HG02678 (cell line): ENCODE measurements at regions not wholly inside any gene's neighbourhood (a gene's known extent, or its start where the extent isn't known, plus 50 kb on each side); places are given as distances from the start of the nearest gene placed in this dataset.

Experiments used
- ATAC-seq: cut with Tn5 transposase; IDR thresholded peaks from one replicate; pipeline ENCODE4 v1.9.1; 2021; ENCODE audit warnings: mild to moderate bottlenecking, moderate library complexity; ENCODE audit not compliant: unreplicated experiment

DNA sequence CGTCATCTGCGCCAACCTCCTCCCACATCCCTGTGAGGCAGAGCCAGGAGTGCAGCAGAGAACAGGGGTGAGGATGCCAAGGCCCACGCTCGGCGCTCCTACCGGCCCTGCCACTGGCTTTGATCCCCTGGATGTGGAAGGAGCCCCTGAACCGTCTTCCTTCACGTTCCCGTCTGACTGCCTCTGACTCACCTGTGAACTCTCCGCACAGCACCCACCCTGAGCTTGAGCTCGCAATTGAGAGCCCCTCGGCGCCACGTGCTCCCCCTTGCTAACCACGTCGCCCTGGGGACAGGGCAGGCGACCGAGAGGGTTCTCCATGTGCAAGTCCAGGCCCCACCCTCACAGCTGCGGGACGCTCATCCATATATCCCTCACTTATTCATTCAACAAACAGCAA is 645.3 kb downstream of the BRD1 start:
- ATAC-seq, result no peak

DNA sequence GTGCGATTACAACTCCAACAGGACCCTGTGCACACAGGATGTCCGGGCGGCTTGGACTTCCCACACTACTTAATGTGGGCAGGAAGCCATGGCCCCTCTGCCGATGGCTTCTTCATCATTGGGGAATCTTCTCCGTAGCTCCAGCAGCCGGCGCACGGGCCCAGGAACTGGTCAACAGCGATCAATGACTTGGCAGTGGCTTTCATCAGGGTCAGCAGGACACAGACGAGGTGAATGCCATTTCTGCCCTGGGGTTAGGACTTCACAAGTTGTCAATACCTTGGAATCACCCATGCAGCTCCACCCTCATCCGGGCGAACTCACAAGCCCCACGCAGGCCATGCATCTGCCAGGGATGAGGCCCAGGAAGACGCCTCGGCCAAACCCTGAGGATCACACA is 645.7 kb downstream of the BRD1 start:
- ATAC-seq, result no peak

DNA sequence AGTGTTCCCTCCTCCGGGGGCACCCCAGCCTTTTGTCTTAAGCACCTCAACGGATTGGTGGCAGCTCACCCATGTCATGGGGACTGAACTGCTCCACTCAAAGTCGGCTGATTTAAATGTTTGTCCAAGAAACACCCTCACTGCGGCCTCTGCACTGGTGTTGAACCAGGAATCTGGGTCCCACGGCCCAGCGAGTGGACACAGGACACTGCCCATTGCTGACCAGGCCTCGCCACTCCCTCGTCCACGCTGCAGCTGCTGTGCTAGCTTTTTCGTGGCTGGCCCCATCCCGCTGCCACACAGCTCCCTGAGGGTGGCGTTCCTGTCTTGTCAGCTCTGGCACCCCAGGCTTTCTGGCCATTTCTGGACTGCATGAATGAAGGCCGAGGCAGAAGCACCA is 646.2 kb downstream of the BRD1 start:
- no peak for ATAC-seq

DNA sequence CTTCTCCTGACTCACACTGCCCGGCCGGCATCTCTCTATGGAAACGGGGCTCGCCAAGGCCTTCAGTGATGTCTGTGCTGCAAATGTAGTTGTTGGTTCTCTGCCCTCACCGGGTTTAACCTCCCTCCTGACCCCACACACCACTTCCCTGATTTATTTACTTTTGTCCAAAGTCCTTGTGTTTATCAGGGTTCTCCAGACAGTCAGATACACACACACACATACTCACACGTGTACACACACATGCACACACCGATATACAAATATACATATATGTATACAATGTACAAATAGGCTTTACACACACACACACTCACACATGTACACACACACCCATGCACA is 647.0 kb downstream of the BRD1 start:
- ATAC-seq, result no peak

DNA sequence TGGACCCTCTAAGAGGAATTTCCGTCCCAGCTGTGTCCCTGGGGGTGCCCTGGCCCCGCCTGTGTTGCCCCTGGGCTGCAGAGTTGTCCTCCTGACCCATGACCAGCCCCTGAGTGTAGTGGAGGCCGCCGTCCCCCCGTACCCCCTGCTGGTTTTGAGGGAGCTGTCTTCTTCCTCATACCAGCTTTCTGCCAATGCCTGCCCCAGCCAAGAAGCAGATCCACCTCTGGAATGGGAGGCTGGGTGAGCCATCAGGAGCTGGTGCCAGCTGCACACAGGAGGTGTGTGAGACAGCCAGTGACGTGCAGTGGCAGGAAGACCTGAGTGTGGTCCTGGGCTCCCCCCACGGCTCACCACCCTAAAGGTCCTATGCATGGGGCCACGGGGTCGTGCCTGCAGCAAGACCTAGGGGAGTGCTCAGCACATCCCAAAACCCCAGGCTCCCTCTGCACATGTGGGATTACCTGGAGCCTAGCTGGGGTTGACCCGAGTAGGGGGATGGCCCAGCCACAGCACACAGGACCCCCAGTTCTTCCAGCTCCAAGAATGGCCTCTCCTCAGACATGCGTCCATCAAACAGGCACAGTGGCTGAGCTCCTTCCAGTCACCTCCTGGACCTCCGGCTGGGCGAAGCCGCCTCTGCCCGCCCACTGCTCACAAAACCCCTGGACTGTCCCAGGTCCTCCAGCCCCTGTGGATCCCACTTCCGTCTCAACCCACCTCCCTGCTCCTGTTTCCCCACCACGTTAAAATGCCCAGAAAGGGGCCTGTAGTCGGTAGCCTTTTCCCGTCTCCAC is 647.6 kb downstream of the BRD1 start:
- ATAC-seq, result no peak

DNA sequence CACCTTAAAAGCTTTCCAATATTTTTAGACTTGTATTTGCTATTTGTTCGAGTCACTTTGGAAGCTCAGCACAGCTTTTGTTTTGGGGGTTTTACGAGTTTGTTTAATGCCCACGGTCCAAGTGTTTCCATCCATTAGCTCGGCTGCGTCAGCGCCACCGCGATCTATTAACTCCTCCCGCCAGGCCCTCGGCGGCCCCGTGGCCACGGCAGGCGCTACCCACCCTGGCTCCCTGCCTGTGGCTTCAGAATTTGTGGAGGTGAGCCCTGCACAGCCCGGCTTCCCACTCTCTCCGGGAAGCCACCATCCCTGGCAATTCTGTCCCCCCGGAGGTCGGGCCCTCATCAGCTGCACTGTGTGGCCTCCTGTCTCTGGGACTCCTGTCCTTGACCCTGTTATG is 648.5 kb downstream of the BRD1 start:
- no peak for ATAC-seq

DNA sequence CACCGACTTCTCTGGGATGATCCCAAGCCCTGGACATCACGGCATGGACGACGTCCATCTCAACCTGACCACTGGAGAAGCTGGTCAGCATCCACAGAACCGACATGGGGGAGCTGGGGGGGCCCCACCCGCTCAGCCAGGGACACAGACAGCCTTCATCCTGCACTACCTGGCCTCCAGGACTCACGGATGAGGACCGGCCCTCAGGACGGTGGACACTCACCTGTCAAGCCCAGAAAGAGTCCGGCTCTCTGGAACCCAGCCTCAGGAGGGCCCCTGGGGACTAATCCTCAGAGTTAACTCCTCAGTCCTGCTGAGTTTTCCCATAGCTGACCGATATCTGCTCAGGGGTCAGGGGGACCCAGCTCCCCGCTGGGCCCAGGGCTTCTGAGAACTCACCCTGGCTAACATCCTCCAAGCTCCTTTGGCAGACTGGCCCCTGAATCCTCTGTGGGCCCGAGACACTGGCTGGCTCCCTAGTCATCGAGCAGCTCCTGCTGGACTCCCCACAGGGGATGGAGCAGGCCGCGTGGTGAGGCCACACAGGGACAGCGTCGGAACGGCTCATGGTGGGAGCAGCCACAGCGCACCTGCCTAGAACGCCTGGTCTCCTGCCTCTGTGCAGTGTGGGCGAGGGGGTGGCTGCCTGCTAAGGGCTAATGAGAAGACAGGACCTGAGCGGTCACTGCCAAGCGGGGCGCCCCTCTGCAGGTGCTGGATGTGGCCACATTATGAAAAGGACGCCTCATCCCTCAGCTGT is 649.2 kb downstream of the BRD1 start:
- ATAC-seq, result no peak

DNA sequence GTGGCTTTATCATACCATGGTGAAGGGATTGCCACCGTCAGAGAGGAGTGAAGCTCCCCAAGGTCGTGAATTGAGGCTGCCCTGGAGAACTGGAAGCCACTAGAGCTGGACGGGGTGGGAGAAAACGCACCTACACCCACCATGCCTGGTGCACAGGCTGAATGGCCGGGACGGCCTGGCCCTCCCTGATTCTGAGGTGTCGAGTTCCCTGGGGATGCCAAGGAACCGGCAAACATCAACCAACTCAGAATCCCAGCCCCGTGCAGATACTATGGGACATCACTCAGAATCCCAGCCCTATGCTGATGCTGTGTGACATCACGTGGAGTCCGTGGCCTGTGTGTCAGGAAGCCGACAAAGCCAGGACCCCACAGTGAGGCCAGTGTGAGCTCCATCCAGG is 650.0 kb downstream of the BRD1 start:
- no peak for ATAC-seq

DNA sequence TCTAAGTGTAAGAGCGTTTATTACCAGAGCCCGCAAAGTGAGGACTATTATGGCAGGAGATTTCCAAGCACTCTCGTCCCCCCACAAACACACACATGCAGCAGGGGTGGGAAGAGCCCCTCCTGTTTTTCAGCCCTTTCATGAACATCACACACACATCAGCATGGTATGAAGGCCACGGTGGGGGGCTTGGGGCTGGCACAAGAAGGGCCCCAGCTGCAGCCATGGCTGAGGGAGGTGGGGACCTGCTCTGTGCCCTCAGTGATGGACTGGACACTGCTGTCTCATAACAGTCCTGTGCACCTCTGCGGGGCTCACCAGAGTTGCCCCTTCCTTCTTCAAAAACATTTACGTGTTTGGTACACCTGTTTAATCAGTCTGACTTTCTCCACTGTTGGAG is 650.7 kb downstream of the BRD1 start:
- no peak for ATAC-seq

DNA sequence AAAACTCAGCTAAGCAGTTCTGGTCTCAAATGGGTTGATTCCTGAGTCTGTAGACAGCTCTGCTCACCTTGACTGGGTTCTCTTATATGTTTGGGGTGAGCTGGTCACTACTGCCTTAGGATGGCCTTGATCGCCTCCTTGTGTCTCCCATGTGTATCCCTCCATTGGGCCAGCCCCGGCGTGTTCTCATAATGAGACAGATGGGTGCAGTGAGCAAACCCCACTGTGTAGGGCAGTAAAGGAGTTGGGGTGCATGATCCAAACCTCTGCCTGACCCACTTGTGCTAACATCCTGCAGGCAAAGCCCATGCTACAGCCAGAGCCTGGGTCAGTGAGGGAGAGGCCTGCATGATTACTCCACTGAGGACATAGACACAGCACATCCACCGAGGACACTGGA is 657.6 kb downstream of the BRD1 start:
- ATAC-seq, result no peak

DNA sequence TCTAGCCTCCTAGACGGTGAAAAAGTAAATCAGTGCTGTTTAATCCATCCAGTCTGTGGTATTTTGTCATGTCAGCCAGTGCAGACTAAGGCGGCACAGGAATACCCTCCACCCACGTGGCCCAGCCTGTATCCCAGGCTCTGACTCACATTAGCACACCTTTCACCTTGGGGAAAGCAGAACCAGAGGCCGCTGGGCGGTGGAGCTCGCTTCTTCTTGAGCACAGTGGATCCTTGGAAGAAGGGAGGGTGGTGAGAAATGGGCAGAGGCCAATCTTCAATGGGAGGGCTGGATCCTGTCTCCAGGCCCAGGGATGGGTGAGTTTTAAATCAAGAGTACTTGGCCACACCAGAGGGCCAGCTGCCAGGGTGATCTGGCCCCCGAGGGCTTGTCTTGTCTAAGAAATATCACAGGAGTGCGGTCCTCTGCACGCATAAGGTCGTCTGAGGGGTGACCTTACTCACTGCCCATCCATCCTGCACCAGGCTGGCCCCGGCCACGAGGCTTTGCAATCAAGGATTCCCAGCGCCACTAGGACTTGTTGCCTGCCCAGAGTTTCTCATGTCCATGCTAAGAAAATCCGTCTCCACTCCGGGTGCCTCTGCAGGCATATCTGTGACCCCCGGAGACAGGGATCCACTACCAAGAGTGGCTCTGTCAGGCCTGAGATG is 658.5 kb downstream of the BRD1 start:
- ATAC-seq, result no peak

DNA sequence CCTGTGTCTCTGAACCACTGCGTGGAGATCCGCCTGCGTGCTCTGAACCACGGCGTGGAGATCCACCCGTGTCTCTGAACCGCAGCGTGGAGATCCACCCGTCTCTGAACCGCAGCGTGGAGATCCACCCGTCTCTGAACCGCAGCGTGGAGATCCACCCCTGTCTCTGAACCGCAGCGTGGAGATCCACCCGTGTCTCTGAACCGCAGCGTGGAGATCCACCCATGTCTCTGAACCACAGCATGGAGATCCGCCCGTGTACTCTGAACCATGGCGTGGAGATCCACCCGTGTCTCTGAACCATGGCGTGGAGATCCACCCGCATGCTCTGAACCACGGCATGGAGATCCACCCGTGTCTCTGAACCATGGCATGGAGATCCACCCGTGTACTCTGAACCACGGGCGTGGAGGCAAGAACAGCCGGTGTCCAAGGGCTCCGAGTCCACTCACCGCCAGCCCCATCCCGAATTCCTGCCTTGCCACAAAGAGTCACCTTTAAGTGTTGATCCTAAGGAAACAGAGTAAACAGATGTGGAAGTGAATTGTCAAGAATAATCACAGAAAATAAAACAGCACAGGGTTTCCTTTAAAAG is 659.4 kb downstream of the BRD1 start:
- no peak for ATAC-seq

DNA sequence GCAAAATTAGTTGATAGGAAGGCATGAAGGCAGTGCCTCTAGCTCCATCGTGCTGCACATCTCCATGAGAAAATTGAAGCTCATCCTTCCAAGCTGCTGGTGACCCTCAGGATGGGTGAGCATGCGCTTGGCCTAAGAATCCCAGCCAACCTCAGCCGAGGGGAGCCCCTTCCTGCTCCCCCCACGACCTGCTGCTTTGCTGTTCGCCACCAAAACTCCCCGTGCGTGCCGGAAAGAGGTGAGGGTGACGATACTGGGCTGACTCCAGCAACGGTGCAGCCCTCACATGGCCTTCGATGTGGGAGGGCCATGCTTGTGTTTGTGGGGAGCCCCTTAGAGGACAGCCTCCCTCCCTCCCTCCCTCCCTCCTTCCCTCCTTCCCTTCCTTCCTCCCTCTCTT is 660.9 kb downstream of the BRD1 start:
- ATAC-seq, result no peak

DNA sequence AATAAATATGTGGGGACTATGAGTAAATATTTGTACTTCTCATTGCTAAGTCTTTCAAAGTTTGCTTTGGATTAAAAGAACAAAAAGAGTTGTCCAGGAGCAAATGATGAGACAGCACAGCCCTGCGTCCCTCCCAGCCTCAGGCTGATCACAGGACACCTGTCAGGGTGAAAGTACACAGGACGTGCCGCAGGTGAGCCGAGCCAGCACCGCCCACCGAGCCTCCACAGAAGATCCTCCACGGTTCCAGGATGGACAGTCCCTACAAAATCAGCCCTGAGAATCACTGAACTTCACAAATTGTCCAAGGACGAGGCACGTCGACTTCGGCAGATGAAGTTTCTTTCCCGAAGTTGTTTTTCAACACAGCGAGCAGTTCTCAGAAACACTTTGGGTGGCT is 661.5 kb downstream of the BRD1 start:
- ATAC-seq, result no peak

DNA sequence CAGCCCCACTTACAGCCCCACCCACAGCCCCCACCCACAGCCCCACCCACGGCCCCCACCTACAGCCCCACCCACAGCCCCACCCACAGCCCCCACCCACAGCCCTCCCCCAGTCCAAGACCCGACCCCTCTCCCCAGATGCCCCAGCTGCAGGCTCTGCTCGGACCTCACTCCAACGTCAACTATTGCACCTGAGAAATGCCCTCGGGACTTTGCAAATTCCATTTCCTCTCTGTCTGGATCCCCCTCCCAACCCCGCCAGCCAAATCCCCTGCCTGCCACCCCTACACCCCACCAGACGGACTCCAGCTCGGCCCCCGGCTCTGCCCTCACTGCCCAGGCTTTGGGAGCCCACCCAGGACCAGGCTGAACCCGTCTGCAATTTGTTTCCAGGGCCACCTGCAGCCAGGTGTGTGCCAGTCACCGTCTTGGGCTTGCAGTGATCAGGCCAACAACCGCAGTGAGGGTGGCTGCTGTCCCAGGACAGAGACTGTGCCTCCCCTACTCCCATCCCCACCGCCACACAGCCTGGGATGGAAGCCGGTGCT is 662.8 kb downstream of the BRD1 start:
- ATAC-seq, result no peak

DNA sequence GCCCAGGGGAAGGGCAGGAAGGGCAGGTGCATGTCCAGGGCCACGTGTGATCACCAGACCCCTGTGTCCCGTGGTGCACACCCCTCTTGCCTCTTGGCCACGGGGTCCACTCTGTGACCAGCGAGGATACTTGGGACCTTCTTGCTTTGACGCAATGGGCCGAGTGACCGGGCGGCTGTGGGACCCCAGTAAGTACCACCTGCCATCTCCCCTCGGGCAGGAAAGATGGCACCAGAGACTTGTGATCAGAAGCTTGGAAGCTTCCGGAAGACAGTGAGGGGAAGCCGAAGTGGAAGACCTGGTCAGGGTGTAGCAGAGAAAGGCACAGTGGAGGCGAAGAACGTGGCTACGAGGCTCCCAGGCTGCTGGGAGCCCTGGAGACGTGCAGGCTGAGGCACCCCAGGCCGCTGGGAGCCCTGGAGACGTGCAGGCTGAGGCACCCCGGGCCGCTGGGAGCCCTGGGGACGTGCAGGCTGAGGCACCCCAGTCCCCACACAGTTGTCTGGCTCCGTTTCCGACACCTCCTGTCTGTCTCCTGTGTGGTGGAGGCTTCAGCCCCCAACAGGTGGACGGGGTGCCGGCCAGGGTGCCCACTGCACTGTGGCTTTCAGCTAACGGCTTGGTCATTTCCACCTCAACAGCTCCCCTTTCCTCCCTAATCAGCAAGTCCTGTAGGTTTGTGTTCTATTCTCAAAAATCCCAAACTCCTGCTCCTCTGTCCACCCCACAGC is 663.5 kb downstream of the BRD1 start:
- no peak for ATAC-seq

DNA sequence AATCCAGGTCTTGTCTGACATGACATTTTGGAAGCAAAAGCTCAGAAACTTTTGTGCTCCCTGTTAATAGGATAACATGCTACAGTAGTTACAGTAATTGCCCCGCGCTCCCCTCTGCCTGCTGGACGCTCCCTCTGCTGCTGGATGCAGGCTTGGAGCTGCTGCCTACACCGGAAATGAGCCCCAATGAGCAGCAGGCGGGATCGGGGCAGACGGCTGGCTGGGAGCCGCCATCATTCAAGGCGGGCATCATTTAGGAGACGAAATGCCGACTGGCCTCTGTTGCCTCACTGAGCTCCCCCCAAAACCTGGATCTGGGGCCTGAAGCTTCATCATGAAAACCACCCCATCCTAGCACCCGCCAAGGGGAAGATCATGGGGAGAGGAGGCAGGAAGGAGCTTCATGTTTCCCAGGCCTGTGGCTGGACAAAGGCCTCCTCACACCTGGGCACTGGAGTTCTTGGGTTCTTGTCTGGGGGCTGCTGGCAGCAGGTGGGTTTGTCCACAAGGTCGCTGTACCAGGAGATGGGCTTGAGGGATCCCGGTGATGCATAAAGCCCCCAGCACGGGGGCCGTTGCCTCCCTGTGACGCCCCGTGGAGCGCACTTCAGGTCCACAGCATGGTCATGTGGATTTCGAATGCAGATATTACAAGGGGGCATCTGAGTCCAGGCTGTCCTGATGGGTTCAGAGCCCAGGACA is 664.3 kb downstream of the BRD1 start:
- no peak for ATAC-seq

DNA sequence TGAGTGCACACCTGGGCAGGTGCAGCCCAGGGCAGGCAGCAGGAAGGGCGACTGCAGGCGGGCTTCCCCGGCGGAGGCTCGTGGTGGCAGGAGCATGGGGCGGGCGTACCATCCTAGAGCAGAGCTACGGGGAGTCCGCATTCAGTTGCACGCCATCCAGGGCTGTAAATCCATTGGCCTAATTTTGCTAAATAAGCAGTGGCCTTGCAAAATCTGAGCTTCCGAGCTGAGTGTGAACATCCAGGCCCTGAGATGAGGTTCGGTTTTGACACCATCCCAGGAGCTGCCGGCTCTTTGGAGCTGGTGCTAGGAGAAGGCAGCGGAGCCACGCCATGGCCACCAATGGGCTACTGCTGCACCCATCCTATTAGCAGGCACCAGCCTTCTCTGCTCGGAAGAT is 664.8 kb downstream of the BRD1 start:
- no peak for ATAC-seq

DNA sequence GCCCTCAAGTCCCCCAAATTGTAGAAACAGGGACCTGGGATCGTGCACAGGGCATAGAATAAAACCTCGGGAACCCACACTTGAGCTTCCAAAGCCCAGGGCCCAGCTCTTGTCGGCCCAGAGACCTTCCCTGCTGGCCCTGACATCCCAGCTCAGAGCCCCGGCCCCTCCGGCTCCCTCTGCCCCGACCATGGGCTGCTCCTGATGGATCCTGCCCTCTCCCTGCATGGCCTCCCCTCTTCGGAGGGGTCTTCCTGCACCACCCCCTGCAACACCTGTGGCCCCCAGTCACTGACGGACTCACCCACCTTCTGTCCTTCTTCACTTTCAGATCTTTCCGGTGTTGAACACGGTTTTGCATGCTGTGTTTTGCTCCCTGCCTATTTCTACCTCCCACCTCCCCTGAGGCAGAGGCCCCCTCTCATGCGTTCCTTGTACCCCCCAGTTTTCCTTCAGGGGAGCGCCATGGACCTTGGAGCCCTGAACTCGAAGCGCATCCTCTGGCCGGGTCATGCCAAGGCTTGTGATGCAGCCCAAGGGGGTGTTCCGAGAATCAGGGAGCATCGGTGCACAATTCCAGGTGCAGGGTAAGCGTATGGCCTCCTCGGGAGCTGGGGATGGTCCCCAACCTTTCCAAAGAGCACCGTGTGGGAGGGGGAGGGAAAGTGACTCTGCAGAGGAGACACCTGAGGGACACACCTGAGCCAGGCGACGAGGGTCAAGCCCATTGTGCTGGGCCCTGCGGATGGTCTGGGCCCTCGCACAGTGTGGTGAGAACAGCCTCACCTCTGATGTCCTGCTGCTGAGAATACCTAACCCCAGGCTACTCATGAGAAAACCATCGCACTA is 666.4 kb downstream of the BRD1 start:
- no peak for ATAC-seq
